ENCODE measurements at regions not wholly inside any gene's neighbourhood (a gene's known extent, or its start where the extent isn't known, plus 50 kb on each side); places are given as distances from the start of the nearest gene placed in this dataset.

DNA sequence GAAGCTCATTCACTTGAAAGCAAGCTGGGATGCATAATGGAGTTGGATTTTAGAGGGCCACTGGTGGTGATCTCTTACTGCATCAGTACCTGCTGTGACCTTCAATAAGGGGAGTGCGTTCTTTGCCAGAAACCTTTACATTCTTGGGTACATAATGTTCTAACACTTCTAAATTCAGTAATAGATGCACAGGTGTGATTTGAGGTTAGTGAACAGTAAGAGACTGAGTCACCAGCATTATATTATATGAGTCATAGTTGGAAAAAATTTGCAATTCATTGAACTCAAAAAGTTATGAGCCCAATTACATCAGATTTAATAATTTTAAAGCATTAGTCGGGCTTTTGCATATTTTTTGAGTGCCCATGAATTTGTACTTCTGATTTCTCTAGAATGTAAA lies 803.3 kb downstream of the ADCYAP1 start:
- Mint-ChIP-seq H3K4me1 (ENCODE audit: low read depth, unreplicated experiment) (no peaks in the 10 kb centered on the region), H3K36me3 (ENCODE audit: low read depth, unreplicated experiment) (no peaks in the 10 kb centered on the region), H3K27me3 (ENCODE audit: low read depth, unreplicated experiment) (peaks cover 7% of the 10 kb centered on the region), H3K4me3 (ENCODE audit: unreplicated experiment) (no peak overlapping the region), H3K27ac (ENCODE audit: unreplicated experiment) (no peak overlapping the region), H3K9me3 (ENCODE audit: unreplicated experiment) (no peaks in the 10 kb centered on the region)
- Histone ChIP-seq H4K20me1 (ENCODE audit: insufficient read depth, low read length) (no peaks in the 10 kb centered on the region), H3K9ac (ENCODE audit: low read length) (no peak overlapping the region), H3K79me2 (ENCODE audit: insufficient read depth, low read length) (no peaks in the 10 kb centered on the region), H3K4me1 (ENCODE audit: insufficient read depth, low read length) (no peaks in the 10 kb centered on the region), H3K27me3 (ENCODE audit: insufficient read depth, low read length) (no peaks in the 10 kb centered on the region), H3K9me3 (ENCODE audit: insufficient read depth, low read depth, low read length) (no peaks in the 10 kb centered on the region), H3K36me3 (ENCODE audit: insufficient read depth, low read length) (no peaks in the 10 kb centered on the region), H2AFZ (ENCODE audit: low read depth, low read length) (no peak overlapping the region), H3K4me2 (ENCODE audit: low read length) (no peak overlapping the region), H3K4me3 (ENCODE audit: insufficient read depth, low read depth, low read length) (no peak overlapping the region), H3K27ac (ENCODE audit: low read depth, low read length) (no peak overlapping the region)
- no peak for FAIRE-seq
- TF ChIP-seq EZH2 (IDR thresholded peaks at IDR 0.05; ENCODE audit: insufficient read depth, low read length) (no peak), CTCF (IDR thresholded peaks at IDR 0.05; ENCODE audit: insufficient read depth, low read depth, low read length) (no peak)
- no peak for DNase-seq (ENCODE audit: low read depth)

- no peaks in the 10 kb centered on the region for H3K79me2 ChIP-seq (ENCODE audit: insufficient read depth, low read length)
- no peak overlapping the region for H3K9ac ChIP-seq (ENCODE audit: low read length)
- H3K27me3 ChIP-seq (ENCODE audit: insufficient read depth, low read length): no peaks in the 10 kb centered on the region
- H3K4me2 ChIP-seq (ENCODE audit: low read length): no peak overlapping the region
- H4K20me1 ChIP-seq (ENCODE audit: insufficient read depth, low read length): no peaks in the 10 kb centered on the region
- H3K4me3 Mint-ChIP-seq (ENCODE audit: unreplicated experiment): no peak overlapping the region
- H3K36me3 ChIP-seq (ENCODE audit: insufficient read depth, low read length): no peaks in the 10 kb centered on the region
- no peak overlapping the region for H2AFZ ChIP-seq (ENCODE audit: low read depth, low read length)
- no peak overlapping the region for H3K27ac Mint-ChIP-seq (ENCODE audit: unreplicated experiment)
- TF ChIP-seq EZH2 (IDR thresholded peaks at IDR 0.05; ENCODE audit: insufficient read depth, low read length) (no peak), CTCF (IDR thresholded peaks at IDR 0.05; ENCODE audit: insufficient read depth, low read depth, low read length) (no peak)
- H3K9me3 ChIP-seq (ENCODE audit: insufficient read depth, low read depth, low read length): no peaks in the 10 kb centered on the region
- FAIRE-seq: no peak
- peaks cover 3% of the 10 kb centered on the region for H3K27me3 Mint-ChIP-seq (ENCODE audit: low read depth, unreplicated experiment)
- H3K4me3 ChIP-seq (ENCODE audit: insufficient read depth, low read depth, low read length): no peak overlapping the region
- H3K27ac ChIP-seq (ENCODE audit: low read depth, low read length): no peak overlapping the region
- H3K4me1 Mint-ChIP-seq (ENCODE audit: low read depth, unreplicated experiment): no peaks in the 10 kb centered on the region
- no peaks in the 10 kb centered on the region for H3K9me3 Mint-ChIP-seq (ENCODE audit: unreplicated experiment)
- DNase-seq (ENCODE audit: low read depth): no peak
- H3K4me1 ChIP-seq (ENCODE audit: insufficient read depth, low read length): no peaks in the 10 kb centered on the region
- no peaks in the 10 kb centered on the region for H3K36me3 Mint-ChIP-seq (ENCODE audit: low read depth, unreplicated experiment)
Measured at GRCh38 chr18:1710114-1710513, 805.4 kb downstream of the ADCYAP1 start.

- no peak overlapping the region for H3K4me3 ChIP-seq (ENCODE audit: insufficient read depth, low read depth, low read length)
- DNase-seq (ENCODE audit: low read depth) (no peak), FAIRE-seq (no peak)
- Mint-ChIP-seq H3K9me3 (ENCODE audit: unreplicated experiment) (no peaks in the 10 kb centered on the region), H3K27ac (ENCODE audit: unreplicated experiment) (no peak overlapping the region), H3K36me3 (ENCODE audit: low read depth, unreplicated experiment) (no peaks in the 10 kb centered on the region), H3K4me3 (ENCODE audit: unreplicated experiment) (no peak overlapping the region), H3K4me1 (ENCODE audit: low read depth, unreplicated experiment) (no peaks in the 10 kb centered on the region), H3K27me3 (ENCODE audit: low read depth, unreplicated experiment) (peaks cover 3% of the 10 kb centered on the region)
- H2AFZ ChIP-seq (ENCODE audit: low read depth, low read length): no peak overlapping the region
- no peak overlapping the region for H3K27ac ChIP-seq (ENCODE audit: low read depth, low read length)
- H3K36me3 ChIP-seq (ENCODE audit: insufficient read depth, low read length): no peaks in the 10 kb centered on the region
- no peaks in the 10 kb centered on the region for H3K79me2 ChIP-seq (ENCODE audit: insufficient read depth, low read length)
- no peaks in the 10 kb centered on the region for H3K4me1 ChIP-seq (ENCODE audit: insufficient read depth, low read length)
- H4K20me1 ChIP-seq (ENCODE audit: insufficient read depth, low read length): no peaks in the 10 kb centered on the region
- no peak for TF ChIP-seq CTCF (IDR thresholded peaks at IDR 0.05; ENCODE audit: insufficient read depth, low read depth, low read length)
- TF ChIP-seq EZH2 (IDR thresholded peaks at IDR 0.05; ENCODE audit: insufficient read depth, low read length): no peak
- no peaks in the 10 kb centered on the region for H3K9me3 ChIP-seq (ENCODE audit: insufficient read depth, low read depth, low read length)
- no peaks in the 10 kb centered on the region for H3K27me3 ChIP-seq (ENCODE audit: insufficient read depth, low read length)
- no peak overlapping the region for H3K4me2 ChIP-seq (ENCODE audit: low read length)
- no peak overlapping the region for H3K9ac ChIP-seq (ENCODE audit: low read length)
Measured at GRCh38 chr18:1732143-1732542, 827.5 kb downstream of the ADCYAP1 start.

Measured in astrocyte (in vitro differentiated cells and primary cell).